AG04450 (cell line): ENCODE measurements at regions not wholly inside any gene's neighbourhood (a gene's known extent, or its start where the extent isn't known, plus 50 kb on each side); places are given as distances from the start of the nearest gene placed in this dataset.
"Not testable (repeated sequence)": the region's sequence is repeated elsewhere in the genome, so short reads cannot be mapped to it uniquely, and the experiment has no call there.

Source experiments
- CTCF ChIA-PET: fragments of 300-600, 350-600 bp; formaldehyde crosslinking; extraction: SDS; loops from one replicate; lab custom pipeline; 2022; ENCODE audit warnings: antibody characterized with exemption, inconsistent platforms; lab: Charles Lee
- POLR2A ChIA-PET: fragments of 350-600 bp; formaldehyde crosslinking; extraction: SDS; loops from one replicate; lab custom pipeline; 2021; ENCODE audit warnings: antibody characterized with exemption, inconsistent platforms; lab: Yijun Ruan, JAX
- DNase-seq: peaks from one replicate; pipeline ENCODE4 v3.0.0-alpha.2; 2011; ENCODE audit warnings: low read depth, low spot score
- H3K27ac ChIP-seq: one replicate; pipeline ENCODE4 v1.5.1; 2012; ENCODE audit warnings: low read depth, low read length, control low read depth
- H3K27me3 ChIP-seq: one replicate; pipeline ENCODE4 v1.6.0; 2012; ENCODE audit warnings: low read length; ENCODE audit not compliant: control insufficient read depth, insufficient read depth
- H3K4me3 ChIP-seq: 2 replicates; pipeline ENCODE4 v1.5.1; 2011; ENCODE audit warnings: mild to moderate bottlenecking, low read depth, low read length, control low read depth
- H3K9me3 ChIP-seq: 2 replicates; pipeline ENCODE4 v1.5.1; 2012; ENCODE audit warnings: low read length; ENCODE audit not compliant: control insufficient read depth, insufficient read depth
- TF ChIP-seq, protein P1 (sequence below): IDR thresholded peaks from 2 replicates; pipeline ENCODE4 v1.5.1; 2011; ENCODE audit warnings: low read depth, low read length, control low read depth, inconsistent platforms

DNA sequence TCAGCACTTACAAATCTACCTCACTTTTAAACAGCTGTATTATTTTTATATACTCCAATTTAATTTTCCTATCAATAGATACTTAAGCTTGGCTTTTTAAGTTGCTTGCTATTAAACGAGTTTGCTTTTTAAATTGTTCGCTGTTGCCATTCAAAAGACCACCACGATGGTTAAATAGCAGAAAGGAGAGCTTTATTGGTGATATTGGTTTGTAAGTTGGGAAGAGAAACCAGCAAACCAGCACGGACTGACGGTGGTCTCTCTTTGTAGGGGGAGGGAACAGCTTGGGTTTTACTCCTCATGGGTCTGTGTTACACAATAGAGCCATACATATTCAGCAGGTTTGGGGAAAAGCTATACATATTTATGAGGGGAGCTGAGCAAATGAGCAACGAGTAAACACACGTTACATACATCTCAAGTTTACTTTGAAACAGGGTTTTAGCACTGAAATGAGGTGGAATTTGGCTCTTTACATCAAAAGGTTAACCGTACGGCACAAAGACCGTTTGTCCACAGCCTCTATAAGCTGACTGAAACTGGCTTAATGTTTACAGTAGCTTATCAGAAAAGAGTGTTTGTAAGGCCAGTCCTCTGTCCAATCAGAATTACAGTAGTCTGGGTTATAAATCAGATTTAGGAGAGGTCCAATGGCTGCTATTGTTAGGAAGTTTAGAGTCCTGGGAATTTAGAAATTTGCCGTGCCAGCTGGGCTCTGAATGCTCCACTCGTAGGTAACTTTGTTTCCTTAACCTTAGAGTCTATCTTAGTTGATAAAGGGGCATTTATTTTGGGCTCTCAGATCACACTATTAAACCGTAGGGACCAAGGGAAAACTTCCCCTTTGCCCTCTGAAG is 69.7 kb upstream of the DHRS4 start:
- Histone ChIP-seq H3K9me3 (no peaks in the 10 kb centered on the region), H3K27ac (no peak overlapping the region), H3K4me3 (no peak overlapping the region), H3K27me3 (no peaks in the 10 kb centered on the region)
- ChIA-PET POLR2A (no interaction called here), CTCF (interaction anchor here (0.6 to 1.6 kb wide), 2 partner anchors 10 to 27 kb away, joined by 3 to 4 read pairs; no protein-coding TSS in a partner anchor)
- TF ChIP-seq, protein P1, sequence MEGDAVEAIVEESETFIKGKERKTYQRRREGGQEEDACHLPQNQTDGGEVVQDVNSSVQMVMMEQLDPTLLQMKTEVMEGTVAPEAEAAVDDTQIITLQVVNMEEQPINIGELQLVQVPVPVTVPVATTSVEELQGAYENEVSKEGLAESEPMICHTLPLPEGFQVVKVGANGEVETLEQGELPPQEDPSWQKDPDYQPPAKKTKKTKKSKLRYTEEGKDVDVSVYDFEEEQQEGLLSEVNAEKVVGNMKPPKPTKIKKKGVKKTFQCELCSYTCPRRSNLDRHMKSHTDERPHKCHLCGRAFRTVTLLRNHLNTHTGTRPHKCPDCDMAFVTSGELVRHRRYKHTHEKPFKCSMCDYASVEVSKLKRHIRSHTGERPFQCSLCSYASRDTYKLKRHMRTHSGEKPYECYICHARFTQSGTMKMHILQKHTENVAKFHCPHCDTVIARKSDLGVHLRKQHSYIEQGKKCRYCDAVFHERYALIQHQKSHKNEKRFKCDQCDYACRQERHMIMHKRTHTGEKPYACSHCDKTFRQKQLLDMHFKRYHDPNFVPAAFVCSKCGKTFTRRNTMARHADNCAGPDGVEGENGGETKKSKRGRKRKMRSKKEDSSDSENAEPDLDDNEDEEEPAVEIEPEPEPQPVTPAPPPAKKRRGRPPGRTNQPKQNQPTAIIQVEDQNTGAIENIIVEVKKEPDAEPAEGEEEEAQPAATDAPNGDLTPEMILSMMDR: no peak
- no peak for DNase-seq

DNA sequence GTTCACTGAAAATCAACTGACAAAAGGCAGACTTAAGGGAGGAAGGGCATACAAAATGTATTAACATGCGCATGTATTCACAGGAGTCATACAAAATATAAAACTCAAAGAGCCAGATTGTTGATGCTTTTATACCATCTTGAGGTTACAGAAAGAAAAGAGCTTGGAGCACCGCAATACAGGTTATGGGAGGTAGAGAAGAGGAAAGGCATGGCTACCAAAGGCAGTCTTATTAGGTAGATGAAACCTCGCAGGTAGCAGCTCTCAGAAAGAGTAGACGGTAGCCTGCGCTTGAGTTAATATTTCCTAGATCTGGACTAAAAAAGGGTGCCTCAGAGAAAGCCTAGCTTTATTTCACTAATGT is 69.0 kb upstream of the DHRS4 start:
- CTCF ChIA-PET: interaction anchor here (1.6 kb wide), 1 partner anchor 26 kb away, joined by 4 read pairs; no protein-coding TSS in a partner anchor
- H3K4me3 ChIP-seq: no peak overlapping the region
- TF ChIP-seq, protein P1: no peak
- POLR2A ChIA-PET: no interaction called here
- no peaks in the 10 kb centered on the region for H3K27me3 ChIP-seq
- no peaks in the 10 kb centered on the region for H3K9me3 ChIP-seq
- no peak for DNase-seq
- no peak overlapping the region for H3K27ac ChIP-seq

DNA sequence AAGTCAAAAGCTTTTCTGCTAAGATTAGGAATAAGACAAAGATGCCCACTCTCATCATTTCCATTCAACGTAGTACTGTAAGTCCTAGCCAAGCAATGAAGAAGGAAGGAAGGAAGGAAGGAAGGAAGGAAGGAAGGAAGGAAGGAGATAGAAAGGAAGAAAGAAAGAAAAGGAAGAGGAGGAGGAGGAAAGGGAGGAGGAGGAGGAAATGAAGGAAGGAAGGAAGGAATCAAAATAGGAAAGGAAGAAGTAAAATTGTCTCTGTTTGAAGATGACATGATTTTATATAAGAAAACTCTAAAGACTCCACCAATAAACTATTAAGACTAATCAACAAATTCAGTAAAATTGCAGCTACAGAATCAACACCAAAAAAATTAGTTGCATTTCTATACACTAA is 66.0 kb upstream of the DHRS4 start:
- no peaks in the 10 kb centered on the region for H3K27me3 ChIP-seq
- TF ChIP-seq, protein P1: no peak
- POLR2A ChIA-PET: interaction anchor here (0.7 kb wide), 1 partner anchor 44 kb away, joined by 3 read pairs; no protein-coding TSS in a partner anchor
- H3K9me3 ChIP-seq: no peaks in the 10 kb centered on the region
- H3K4me3 ChIP-seq: no peak overlapping the region
- H3K27ac ChIP-seq: no peak overlapping the region
- DNase-seq: no peak
- CTCF ChIA-PET: interaction anchor here (1.5 kb wide), 1 partner anchor 255 kb away, joined by 3 read pairs; no protein-coding TSS in a partner anchor

DNA sequence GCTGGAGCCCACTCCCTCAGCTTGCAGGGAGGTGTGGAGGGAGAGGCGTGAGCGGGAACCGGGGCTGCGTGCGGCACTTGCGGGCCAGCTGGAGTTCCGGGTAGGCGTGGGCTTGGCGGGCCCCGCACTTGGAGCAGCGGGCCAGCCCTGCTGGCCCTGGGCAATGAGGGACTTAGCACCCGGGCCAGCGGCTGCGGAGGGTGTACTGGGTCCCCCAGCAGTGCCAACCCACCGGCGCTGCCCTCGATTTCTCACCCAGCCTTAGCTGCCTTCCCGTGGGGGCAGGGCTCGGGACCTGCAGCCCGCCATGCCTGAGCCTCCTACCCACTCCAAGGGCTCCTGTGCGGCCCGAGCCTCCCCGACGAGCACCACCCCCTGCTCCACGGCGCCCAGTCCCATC is 61.9 kb upstream of the DHRS4 start:
- H3K27me3 ChIP-seq, H3K4me3 ChIP-seq, H3K9me3 ChIP-seq, DNase-seq, POLR2A ChIA-PET, H3K27ac ChIP-seq: not testable (repeated sequence)
- CTCF ChIA-PET: interaction anchor here (1.2 kb wide), 1 partner anchor 39 kb away, joined by 3 read pairs; no protein-coding TSS in a partner anchor

DNA sequence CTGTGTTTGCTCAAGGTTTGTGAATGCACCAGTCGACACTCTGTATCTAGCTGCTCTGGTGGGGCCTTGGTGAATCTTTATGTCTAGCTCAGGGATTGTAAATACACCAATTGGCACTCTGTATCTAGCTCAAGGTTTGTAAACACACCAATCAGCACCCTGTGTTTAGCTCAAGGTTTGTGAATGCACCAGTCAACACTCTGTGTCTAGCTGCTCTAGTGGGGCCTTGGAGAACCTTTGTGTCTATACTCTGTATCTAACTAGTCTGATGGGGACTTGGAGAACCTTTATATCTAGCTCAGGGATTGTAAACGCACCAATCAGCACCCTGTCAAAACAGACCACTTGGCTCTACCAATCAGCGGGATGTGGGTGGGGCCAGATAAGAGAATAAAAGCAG is 61.3 kb upstream of the DHRS4 start:
- H3K9me3 ChIP-seq, POLR2A ChIA-PET, H3K4me3 ChIP-seq, H3K27ac ChIP-seq, DNase-seq, H3K27me3 ChIP-seq: not testable (repeated sequence)
- CTCF ChIA-PET: interaction anchor here (1.2 kb wide), 1 partner anchor 38 kb away, joined by 3 read pairs; no protein-coding TSS in a partner anchor
